GM19455 (cell line): ENCODE measurements at regions not wholly inside any gene's neighbourhood (a gene's known extent, or its start where the extent isn't known, plus 50 kb on each side); places are given as distances from the start of the nearest gene placed in this dataset.

Experiments
- ATAC-seq: cut with Tn5 transposase; IDR thresholded peaks from one replicate; pipeline ENCODE4 v1.9.1; 2021; ENCODE audit not compliant: unreplicated experiment

DNA sequence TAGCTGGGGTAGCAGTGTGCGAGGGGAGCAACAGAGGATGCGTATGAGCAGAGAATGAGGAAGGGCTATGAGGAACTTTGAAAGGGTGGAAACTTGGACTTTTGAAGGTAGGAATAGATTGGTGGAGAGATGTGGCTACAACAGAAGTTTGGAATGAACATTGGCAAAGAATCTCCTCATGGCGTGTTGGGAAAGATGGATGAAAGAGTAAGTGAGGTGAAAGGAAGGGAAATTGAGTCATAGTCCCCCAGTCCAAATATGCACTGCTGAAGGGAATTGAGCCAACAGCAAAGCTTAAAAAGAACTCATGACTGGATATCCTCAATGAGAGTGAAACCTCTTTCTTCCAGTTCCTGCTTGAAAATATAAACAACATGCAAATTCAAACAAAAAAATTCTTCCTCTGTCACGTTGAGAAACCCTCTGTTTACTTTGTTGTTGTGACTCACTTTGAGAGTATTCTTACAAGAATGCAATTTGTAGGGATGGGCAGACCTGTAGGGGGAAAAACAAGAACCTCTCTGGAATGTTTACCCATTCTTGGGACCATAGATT is 313.2 kb upstream of the KCNJ16 start:
- no peak for ATAC-seq

- ATAC-seq = no peak
Measured at GRCh38 chr17:69762359-69762758, 312.7 kb upstream of the KCNJ16 start.

- ATAC-seq = no peak
Measured at GRCh38 chr17:69762766-69763165, 312.3 kb upstream of the KCNJ16 start.

- no peak for ATAC-seq
Measured at GRCh38 chr17:69763503-69763902, 311.5 kb upstream of the KCNJ16 start.

GRCh38 chr17:69764146-69764545 is 310.9 kb upstream of the KCNJ16 start:
- no peak for ATAC-seq

- ATAC-seq = no peak
Measured at GRCh38 chr17:69769050-69769449, 306.0 kb upstream of the KCNJ16 start.

DNA sequence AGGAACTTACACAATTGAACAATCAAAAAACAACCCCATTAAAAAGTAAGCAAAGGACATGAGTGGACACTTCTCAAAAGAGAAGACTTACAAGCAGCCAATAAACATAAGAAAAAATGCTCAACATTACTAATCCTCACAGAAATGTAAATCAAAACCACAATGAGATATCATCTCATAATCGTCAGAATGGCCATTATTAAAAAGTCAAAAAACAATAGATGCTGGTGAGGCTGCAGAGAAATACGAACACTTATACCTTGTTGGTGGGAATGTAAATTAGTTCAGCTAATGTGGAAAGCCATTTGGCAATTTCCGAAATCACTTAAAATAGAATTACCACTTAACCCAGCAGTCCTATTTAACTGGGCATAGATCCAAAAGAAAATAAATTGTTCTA is 301.9 kb upstream of the KCNJ16 start:
- no peak for ATAC-seq

DNA sequence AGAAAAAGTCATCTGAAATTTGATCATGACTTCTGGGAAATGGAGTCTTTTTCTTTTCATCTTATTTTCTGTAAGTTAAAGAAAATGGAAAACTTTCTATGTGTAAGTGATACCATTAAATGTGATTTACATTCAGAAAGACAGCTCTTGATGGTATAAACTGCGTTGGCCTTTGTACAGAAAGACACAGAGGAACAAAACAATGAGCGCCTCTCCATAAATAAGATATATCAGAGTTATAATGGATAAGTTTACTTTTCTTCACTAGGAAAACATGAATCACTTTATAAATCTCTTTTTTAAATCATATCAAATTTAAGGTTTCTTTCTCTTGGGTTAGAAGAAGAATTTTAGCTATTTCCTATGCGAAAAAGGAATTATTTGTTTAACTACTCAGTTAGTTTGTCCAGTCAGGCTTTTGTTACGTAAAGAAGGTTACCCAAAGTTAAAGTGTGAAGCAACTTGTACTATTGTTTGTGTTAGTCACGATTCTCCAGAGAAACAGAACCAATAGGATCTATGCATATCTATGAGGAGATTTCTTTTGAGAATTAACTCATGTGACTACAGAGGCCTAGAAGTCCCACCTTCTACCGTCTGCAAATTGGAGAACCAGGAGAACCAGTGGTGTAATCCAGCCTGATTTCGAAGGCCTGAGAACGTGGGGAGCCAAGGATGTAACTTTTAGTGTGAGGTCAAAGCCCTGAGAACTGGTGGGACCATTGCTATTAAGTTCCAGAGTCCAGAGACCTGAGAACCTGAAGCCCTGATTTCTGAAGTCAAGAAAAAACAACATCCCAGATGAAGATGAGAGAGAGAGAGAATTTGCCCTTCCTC is 295.4 kb upstream of the KCNJ16 start:
- ATAC-seq = no peak

DNA sequence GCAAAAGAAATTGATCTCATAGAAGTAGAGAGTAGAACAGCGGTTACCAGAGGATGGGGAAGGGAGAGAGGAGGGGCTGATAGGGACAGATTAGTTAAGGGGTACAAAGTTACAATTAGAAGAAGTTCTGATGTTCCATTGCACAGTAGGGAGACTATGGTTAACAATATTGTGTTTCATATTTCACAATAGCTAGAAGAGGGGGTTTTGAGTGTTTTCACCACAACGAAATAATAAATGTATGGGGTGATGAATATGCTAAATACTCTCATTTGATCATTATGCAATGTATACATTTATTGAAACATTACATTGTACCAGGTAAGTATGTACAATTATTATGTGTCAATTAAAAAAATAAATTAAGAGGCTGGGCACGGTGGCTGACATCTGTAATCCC is 291.2 kb upstream of the KCNJ16 start:
- ATAC-seq = no peak

DNA sequence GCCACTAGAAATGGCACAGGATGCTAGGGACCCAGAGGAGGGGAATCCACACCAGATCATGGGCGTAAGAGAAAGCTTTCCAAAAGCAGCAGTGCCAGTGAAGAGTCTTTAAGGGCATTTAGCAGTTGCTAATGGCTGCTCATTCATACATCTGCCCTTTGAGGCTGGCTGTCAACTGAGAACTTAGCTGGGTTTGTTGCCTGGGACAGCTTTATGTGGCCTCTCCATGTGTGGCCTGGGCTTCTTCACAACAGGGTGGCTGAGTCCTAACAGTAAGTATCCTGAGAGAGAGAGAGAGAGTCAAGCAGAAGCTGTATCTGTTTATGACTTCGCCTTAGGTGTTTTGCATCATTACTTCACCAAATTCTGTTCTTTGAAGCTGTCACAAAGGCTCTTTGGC is 286.1 kb upstream of the KCNJ16 start:
- no peak for ATAC-seq

GRCh38 chr17:69796078-69796477 is 278.9 kb upstream of the KCNJ16 start:
- no peak for ATAC-seq

DNA sequence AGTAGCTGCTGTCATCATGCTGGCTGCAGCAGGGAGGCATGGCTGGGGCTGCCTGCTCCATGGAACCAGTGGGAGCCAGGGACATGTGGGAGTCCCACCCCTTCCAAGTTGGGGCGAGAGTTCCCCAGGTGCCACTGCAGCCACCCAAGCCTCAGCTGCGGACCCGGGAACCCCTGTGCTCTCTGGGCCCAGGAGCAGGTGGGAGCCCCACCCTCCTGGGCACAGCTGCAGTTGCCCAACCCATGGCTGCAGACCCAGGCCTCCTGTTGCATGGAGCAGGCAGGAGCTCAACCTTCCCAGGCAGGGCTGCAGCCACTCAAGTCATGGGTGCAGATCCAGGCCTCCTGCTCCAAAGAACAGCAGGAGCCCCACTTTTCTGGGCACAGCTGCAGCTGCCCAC is 274.2 kb upstream of the KCNJ16 start:
- ATAC-seq = no peak

DNA sequence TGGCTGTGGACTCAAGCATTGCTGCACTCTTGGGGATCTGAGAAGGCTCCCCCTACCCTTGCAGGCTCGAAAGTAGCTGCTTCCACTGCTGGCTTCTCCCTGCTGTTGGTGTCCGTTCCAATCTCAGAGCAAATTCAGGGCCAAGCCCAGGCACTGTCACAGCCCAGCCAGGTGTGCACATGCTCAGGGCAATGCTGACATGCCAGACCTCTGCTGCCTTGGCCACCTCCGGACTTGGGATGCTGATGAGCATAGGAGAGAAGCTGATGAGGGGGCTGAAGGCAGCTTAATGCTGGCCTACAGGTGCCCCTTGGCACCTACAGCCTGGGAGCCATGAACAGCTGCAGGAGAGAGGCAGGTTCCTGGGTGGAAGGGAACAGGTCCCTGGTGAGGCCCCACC is 273.7 kb upstream of the KCNJ16 start:
- no peak for ATAC-seq

DNA sequence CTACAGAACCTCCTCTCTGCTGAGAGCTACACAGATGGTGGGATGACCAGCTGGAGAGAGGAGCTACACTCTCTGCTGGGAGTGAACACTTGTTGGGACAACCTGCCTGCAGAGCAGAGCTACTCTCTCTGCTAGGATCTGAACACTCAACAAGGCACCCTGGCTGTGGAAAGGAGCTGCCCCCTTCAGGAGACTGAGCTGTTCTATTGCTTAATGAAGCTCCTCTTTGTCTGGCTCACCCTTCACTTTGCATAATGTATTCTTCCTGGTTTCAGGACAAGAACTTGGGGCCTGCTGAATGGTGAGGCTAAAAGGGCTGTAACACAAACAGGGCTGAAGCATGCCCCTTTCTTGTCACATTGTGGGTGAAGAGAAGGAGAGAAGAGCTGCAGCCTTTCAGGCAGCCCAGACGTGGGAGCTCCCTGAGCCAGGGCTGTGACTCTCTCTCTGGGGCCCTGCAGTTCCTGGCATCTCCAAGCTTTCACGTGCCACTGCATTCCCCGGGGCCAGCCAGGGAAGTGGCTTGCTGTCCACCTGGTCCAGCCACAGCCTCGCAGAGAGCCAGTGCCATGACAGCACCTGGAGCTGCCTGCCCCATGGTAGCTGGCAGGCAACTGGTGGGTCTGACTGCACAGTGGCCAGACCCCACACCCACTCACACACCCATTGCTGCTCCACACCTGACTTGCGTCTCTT is 272.8 kb upstream of the KCNJ16 start:
- no peak for ATAC-seq

DNA sequence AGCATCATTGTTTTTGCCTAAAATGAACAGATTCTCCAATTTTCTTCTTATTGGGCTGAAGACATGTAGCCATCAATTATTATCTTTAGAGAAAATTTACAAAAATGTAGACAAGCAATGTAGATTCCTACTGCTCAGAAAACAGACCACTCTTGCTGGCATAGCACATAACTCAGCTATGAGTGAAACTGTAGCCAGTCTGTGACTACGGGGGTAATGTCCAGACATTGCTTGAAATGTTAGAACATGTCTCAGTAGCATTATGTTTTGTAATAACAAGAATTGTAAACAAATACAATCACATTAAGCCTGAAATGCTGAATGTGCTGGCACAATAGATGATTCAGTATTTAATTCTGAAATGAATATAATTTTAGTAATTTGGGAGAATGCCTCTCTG is 265.7 kb upstream of the KCNJ16 start:
- no peak for ATAC-seq

DNA sequence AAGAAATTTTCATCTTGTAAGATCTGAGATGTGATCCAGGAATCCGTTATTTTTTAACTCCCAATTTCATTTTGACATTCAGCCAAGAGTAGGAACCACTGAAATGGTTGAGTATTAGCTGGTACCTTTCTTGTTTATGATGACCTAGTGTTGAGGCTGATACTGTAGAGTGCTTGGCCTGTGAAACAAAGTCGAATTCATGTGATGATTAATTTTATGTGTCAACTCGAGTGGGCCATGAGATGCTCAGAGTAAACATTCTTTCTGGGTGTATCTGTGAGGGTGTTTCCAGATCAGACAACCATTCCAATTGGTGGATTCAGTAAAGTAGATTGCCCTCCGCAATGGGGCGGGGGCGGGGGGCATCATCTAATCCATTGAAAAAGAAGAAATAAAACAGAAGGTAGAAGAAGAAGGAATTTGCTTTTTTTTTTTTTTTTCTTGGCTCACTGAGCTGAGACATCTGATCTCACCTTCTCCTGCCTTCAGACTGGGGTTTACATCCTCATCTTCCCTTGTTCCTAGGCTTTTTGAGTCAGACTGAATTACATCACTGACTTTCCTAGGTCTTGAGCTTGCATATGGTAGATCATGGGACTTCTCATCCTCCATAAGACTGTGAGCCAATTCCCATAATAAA is 264.6 kb upstream of the KCNJ16 start:
- no peak for ATAC-seq

- ATAC-seq = no peak
Measured at GRCh38 chr17:69812240-69812837, 262.7 kb upstream of the KCNJ16 start.

- no peak for ATAC-seq
Measured at GRCh38 chr17:69814031-69814430, 261.0 kb upstream of the KCNJ16 start.

- no peak for ATAC-seq
Measured at GRCh38 chr17:69815406-69815805, 259.6 kb upstream of the KCNJ16 start.

DNA sequence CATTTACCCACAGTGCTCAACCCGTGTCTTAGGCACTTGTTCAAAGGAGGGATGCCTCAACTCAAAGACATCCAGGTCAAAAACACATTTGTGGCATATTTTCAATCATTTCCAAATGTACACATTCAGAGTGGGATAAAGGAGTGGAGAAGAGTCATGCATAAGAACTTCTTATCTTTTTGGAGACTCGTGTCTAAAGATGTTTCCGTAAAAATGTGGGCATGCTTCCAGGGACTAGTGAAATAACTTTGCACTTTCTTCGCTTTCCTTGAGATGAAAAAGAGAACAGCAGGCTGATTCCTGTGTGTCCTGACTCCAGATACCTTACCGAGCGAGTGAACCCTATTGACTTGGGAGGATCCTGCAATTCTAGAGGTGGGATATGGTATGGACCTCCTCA is 256.6 kb upstream of the KCNJ16 start:
- no peak for ATAC-seq

GRCh38 chr17:69819316-69820087 is 255.5 kb upstream of the KCNJ16 start:
- ATAC-seq = no peak
